ENCODE measurements at regions not wholly inside any gene's neighbourhood (a gene's known extent, or its start where the extent isn't known, plus 50 kb on each side); places are given as distances from the start of the nearest gene placed in this dataset.

GRCh38 chr12:46892034-46892705 is 66.4 kb upstream of the SLC38A4 start:
- no peaks in the 10 kb centered on the region for H3K36me3 ChIP-seq
- H3K9ac ChIP-seq (ENCODE audit: low read depth in 2 of 2, low read length in 2 of 2), result no peak overlapping the region
- no peaks in the 10 kb centered on the region for H3K9me3 ChIP-seq
- no peaks in the 10 kb centered on the region for H3K4me1 ChIP-seq
- H3K4me3 ChIP-seq, result no peak overlapping the region
- no peak for TF ChIP-seq CTCF (IDR thresholded peaks at IDR 0.05)
- no peaks in the 10 kb centered on the region for H3K27me3 ChIP-seq
- no peak for DNase-seq
- H3K27ac ChIP-seq, result no peak overlapping the region
- intact Hi-C loops (cut with DNase I), result no loop called here

- no peak for TF ChIP-seq CTCF (IDR thresholded peaks at IDR 0.05)
- intact Hi-C loops (cut with DNase I), result no loop called here
- Histone ChIP-seq H3K9ac (ENCODE audit: low read depth in 2 of 2, low read length in 2 of 2) (no peak overlapping the region), H3K27me3 (no peaks in the 10 kb centered on the region), H3K4me3 (no peak overlapping the region), H3K9me3 (no peaks in the 10 kb centered on the region), H3K36me3 (no peaks in the 10 kb centered on the region), H3K27ac (no peak overlapping the region), H3K4me1 (no peaks in the 10 kb centered on the region)
- DNase-seq, result no peak
Observed at GRCh38 chr12:46892887-46893286, 67.1 kb upstream of the SLC38A4 start.

- no peaks in the 10 kb centered on the region for H3K9me3 ChIP-seq
- H3K4me3 ChIP-seq, result no peak overlapping the region
- no peak for DNase-seq
- intact Hi-C loops (cut with DNase I), result no loop called here
- no peak for TF ChIP-seq CTCF (IDR thresholded peaks at IDR 0.05)
- no peaks in the 10 kb centered on the region for H3K4me1 ChIP-seq
- no peaks in the 10 kb centered on the region for H3K27me3 ChIP-seq
- H3K9ac ChIP-seq (ENCODE audit: low read depth in 2 of 2, low read length in 2 of 2), result no peak overlapping the region
- H3K36me3 ChIP-seq, result no peaks in the 10 kb centered on the region
- H3K27ac ChIP-seq, result no peak overlapping the region
Observed at GRCh38 chr12:46893434-46893833, 67.6 kb upstream of the SLC38A4 start.

GRCh38 chr12:46895726-46896125 is 69.9 kb upstream of the SLC38A4 start:
- DNase-seq, result no peak
- Histone ChIP-seq H3K36me3 (no peaks in the 10 kb centered on the region), H3K9me3 (no peaks in the 10 kb centered on the region), H3K27me3 (no peaks in the 10 kb centered on the region), H3K27ac (no peak overlapping the region), H3K4me3 (no peak overlapping the region), H3K4me1 (no peaks in the 10 kb centered on the region), H3K9ac (ENCODE audit: low read depth in 2 of 2, low read length in 2 of 2) (no peak overlapping the region)
- TF ChIP-seq CTCF (IDR thresholded peaks at IDR 0.05), result no peak
- intact Hi-C loops (cut with DNase I), result no loop called here

- H3K36me3 ChIP-seq, result no peaks in the 10 kb centered on the region
- H3K27me3 ChIP-seq, result no peaks in the 10 kb centered on the region
- intact Hi-C loops (cut with DNase I), result no loop called here
- TF ChIP-seq CTCF (IDR thresholded peaks at IDR 0.05), result no peak
- no peak overlapping the region for H3K27ac ChIP-seq
- no peaks in the 10 kb centered on the region for H3K9me3 ChIP-seq
- no peaks in the 10 kb centered on the region for H3K4me1 ChIP-seq
- H3K4me3 ChIP-seq, result no peak overlapping the region
- H3K9ac ChIP-seq (ENCODE audit: low read depth in 2 of 2, low read length in 2 of 2), result no peak overlapping the region
- no peak for DNase-seq
Observed at GRCh38 chr12:46896680-46897079, 70.9 kb upstream of the SLC38A4 start.

All from colonic mucosa (tissue), 4 donors.